DMS153 treated with DMSO at 0.1 percent for 48 hours (cell line): ENCODE measurements at regions not wholly inside any gene's neighbourhood (a gene's known extent, or its start where the extent isn't known, plus 50 kb on each side); places are given as distances from the start of the nearest gene placed in this dataset.

Experiments used
- DNase-seq: peaks from one replicate; lab custom pipeline; 2025; ENCODE audit not compliant: unreplicated experiment; lab: John Stamatoyannopoulos, UW

- DNase-seq: no peak
Measured at GRCh38 chr16:81185416-81185815, 53.1 kb upstream of the BCO1 start.

GRCh38 chr16:81181013-81181720, 57.3 kb upstream of the BCO1 start:
- peak; percentile 36 for DNase-seq

GRCh38 chr16:81180578-81180977, 57.9 kb upstream of the BCO1 start:
- no peak for DNase-seq

- DNase-seq: no peak
Measured at GRCh38 chr16:81179219-81179618, 59.3 kb upstream of the BCO1 start.

- no peak for DNase-seq
Measured at GRCh38 chr16:81175325-81175891, 63.1 kb upstream of the BCO1 start.

GRCh38 chr16:81174644-81175324, 63.7 kb upstream of the BCO1 start:
- no peak for DNase-seq

- DNase-seq: no peak
Measured at GRCh38 chr16:81172769-81173658, 65.5 kb upstream of the BCO1 start.

- DNase-seq: no peak
Measured at GRCh38 chr16:81170824-81171223, 67.7 kb upstream of the BCO1 start.

GRCh38 chr16:81168406-81168805, 70.1 kb upstream of the BCO1 start:
- DNase-seq: no peak

- no peak for DNase-seq
Measured at GRCh38 chr16:81167851-81168250, 70.6 kb upstream of the BCO1 start.

GRCh38 chr16:81166417-81167300, 70.5 kb upstream of the GCSH start:
- no peak for DNase-seq

- DNase-seq: no peak
Measured at GRCh38 chr16:81165411-81166097, 69.4 kb upstream of the GCSH start.

GRCh38 chr16:81164958-81165357, 68.8 kb upstream of the GCSH start:
- DNase-seq: no peak

- no peak for DNase-seq
Measured at GRCh38 chr16:81164481-81164880, 68.3 kb upstream of the GCSH start.

GRCh38 chr16:81163671-81164070, 67.5 kb upstream of the GCSH start:
- no peak for DNase-seq

- no peak for DNase-seq
Measured at GRCh38 chr16:81158964-81159363, 62.8 kb upstream of the GCSH start.

GRCh38 chr16:81155769-81156168, 59.6 kb upstream of the GCSH start:
- DNase-seq: no peak

- no peak for DNase-seq
Measured at GRCh38 chr16:81151648-81152310, 55.6 kb upstream of the GCSH start.

GRCh38 chr16:81149614-81150013, 53.4 kb upstream of the GCSH start:
- no peak for DNase-seq
